Esophagus squamous epithelium (tissue), 5 donors: ENCODE measurements at regions not wholly inside any gene's neighbourhood (a gene's known extent, or its start where the extent isn't known, plus 50 kb on each side); places are given as distances from the start of the nearest gene placed in this dataset.

ENCODE experiments used
- DNase-seq: peaks from one replicate; lab custom pipeline; 2025; lab: John Stamatoyannopoulos, UW
- H3K27ac ChIP-seq, 4 donors: fragments of 200-600 bp; sonication (generic); one replicate each; pipeline ENCODE4 v1.5.1; 2016 to 2019; ENCODE audit warnings: mild to moderate bottlenecking in 1 of 4
- H3K27me3 ChIP-seq, 4 donors: fragments of 200-600 bp; sonication (generic); 1 replicate in 3 of 4; 2 replicates in 1 of 4; pipeline versions ENCODE4 v1.5.1 to v1.6.0; 2017 to 2021; ENCODE audit warnings: antibody characterized with exemption in 1 of 4
- H3K36me3 ChIP-seq, 3 donors: fragments of 200-600 bp; sonication (generic); one replicate each; pipeline ENCODE4 v1.5.1; 2016 to 2019
- H3K4me1 ChIP-seq, 3 donors: fragments of 200-600 bp; sonication (generic); one replicate each; pipeline ENCODE4 v1.5.1; 2017 to 2019
- H3K4me3 ChIP-seq, 4 donors: fragments of 200-600 bp; sonication (generic); 1 replicate in 3 of 4; 2 replicates in 1 of 4; pipeline ENCODE4 v1.5.1; 2016 to 2019; ENCODE audit warnings: mild to moderate bottlenecking in 2 of 4, moderate library complexity in 1 of 4
- H3K9me3 ChIP-seq, 3 donors: fragments of 200-600 bp; sonication (generic); one replicate each; pipeline ENCODE4 v1.5.1; 2016 to 2019
- POLR2A ChIP-seq, 4 donors: fragments of 450-650 bp; IDR thresholded peaks; one replicate each; pipeline ENCODE4 v1.6.1; 2017; ENCODE audit warnings: antibody characterized with exemption in 4 of 4, mild to moderate bottlenecking in 4 of 4, moderate library complexity in 3 of 4
- WGBS, 2 donors: methylation state at CpG; one replicate each; pipeline ENCODE4 v1.1.5; 2018; 5-methylcytosine and 5-hydroxymethylcytosine counted together
- intact Hi-C: fragments of 100-400 bp; cut with DNase I; formaldehyde crosslinking; loops from one replicate; pipeline ENCODE4 v1.15.0; 2022
- TF ChIP-seq, protein P1 (sequence below), 6 experiments: fragments of 450-650 bp in 4 of 6; fragments of 200-600 bp in 2 of 6; sonication (generic) in 2 of 6; IDR thresholded peaks; one replicate each; pipeline ENCODE4 v1.5.1; 2016 to 2019; ENCODE audit warnings: antibody characterized with exemption in 6 of 6, mild to moderate bottlenecking in 4 of 6, moderate library complexity in 4 of 6
- donor health status: DM: yes; HTN: yes; CAD: no.

DNA sequence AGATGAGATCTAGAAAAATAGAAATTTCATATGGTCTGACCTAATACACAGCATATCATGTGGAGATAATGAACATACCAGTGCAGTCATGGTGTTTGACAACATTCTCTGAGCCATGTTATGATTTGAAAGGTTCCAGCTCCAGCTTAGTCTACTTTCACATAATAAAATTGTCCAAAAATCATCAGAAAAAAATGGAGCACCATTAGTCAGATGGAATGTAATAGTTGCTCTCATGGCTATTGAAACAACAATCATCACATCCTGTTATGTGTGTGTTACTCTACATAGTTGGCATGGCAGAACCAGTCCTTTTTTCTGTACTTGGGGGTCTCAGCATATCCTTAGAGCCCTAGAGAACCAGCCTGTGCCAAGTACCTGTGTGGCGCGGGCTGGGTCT, 678.9 kb upstream of the FANCL start:
- Histone ChIP-seq H3K27ac (no peak overlapping the region), H3K4me3 (no peak overlapping the region), H3K27me3 (no peaks in the 10 kb centered on the region), H3K36me3 (no peaks in the 10 kb centered on the region), H3K4me1 (no peaks in the 10 kb centered on the region), H3K9me3 (no peaks in the 10 kb centered on the region)
- WGBS, 2 donors = 100% methylated on average over 2 of the region's 2 CpGs; no CpG with 5 or more reads in 1 of the 2 donors
- no peak for DNase-seq
- intact Hi-C loops = no loop called here
- no peak for TF ChIP-seq POLR2A (IDR thresholded peaks at IDR 0.05)
- TF ChIP-seq, protein P1, sequence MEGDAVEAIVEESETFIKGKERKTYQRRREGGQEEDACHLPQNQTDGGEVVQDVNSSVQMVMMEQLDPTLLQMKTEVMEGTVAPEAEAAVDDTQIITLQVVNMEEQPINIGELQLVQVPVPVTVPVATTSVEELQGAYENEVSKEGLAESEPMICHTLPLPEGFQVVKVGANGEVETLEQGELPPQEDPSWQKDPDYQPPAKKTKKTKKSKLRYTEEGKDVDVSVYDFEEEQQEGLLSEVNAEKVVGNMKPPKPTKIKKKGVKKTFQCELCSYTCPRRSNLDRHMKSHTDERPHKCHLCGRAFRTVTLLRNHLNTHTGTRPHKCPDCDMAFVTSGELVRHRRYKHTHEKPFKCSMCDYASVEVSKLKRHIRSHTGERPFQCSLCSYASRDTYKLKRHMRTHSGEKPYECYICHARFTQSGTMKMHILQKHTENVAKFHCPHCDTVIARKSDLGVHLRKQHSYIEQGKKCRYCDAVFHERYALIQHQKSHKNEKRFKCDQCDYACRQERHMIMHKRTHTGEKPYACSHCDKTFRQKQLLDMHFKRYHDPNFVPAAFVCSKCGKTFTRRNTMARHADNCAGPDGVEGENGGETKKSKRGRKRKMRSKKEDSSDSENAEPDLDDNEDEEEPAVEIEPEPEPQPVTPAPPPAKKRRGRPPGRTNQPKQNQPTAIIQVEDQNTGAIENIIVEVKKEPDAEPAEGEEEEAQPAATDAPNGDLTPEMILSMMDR (IDR thresholded peaks at IDR 0.05) = no peak

DNA sequence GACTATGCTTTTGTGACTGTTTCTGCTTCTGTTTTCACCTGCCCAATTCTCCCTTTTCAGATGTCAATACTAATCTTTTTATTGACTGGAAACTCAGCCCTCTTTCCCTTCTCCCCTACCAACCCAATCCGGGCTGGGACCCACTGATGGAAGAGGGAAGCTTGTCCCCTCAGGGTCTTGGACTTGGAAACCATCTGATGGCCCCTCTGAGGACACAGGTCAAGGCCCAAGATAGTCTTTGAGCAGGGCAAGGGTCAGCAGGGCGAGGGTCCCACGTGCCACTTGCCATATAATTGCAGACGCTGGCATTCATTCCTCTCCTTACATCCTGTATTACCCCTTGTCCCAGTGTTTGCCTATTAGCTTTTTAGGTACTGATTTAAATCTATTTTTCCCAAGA, 678.2 kb upstream of the FANCL start:
- H3K4me1 ChIP-seq = no peaks in the 10 kb centered on the region
- no peaks in the 10 kb centered on the region for H3K36me3 ChIP-seq
- TF ChIP-seq, protein P1 (IDR thresholded peaks at IDR 0.05) = no peak
- no peak for TF ChIP-seq POLR2A (IDR thresholded peaks at IDR 0.05)
- H3K27ac ChIP-seq = no peak overlapping the region
- DNase-seq = no peak
- H3K4me3 ChIP-seq = no peak overlapping the region
- 49 to 74% methylated on average over 3 to 4 of the region's 4 CpGs for WGBS, 2 donors
- no peaks in the 10 kb centered on the region for H3K27me3 ChIP-seq
- H3K9me3 ChIP-seq = no peaks in the 10 kb centered on the region
- intact Hi-C loops = no loop called here

DNA sequence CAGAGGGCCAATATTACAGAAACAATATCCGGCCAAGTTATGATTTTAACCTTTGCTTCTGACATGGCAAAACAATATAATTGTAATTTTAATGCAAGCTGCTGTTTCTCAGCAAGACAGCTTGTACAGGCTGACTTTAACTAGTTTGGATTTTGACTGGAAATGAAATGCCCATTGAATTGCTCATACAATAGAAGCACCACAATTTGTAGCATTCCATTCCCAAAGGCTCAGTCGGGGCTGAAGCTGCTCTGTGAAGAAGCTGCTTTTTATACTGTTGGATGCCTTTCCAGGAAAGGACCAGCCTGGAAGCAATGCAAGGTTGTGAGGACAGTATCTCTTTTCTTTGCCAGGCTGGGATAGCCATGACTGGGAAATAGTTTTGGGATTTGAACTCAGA, 677.0 kb upstream of the FANCL start:
- DNase-seq = no peak
- H3K4me3 ChIP-seq = no peak overlapping the region
- WGBS, 2 donors = 55 to 66% methylated on average over 2 of the region's 2 CpGs
- H3K4me1 ChIP-seq = no peaks in the 10 kb centered on the region
- no peak overlapping the region for H3K27ac ChIP-seq
- H3K27me3 ChIP-seq = no peaks in the 10 kb centered on the region
- TF ChIP-seq, protein P1 (IDR thresholded peaks at IDR 0.05) = no peak
- TF ChIP-seq POLR2A (IDR thresholded peaks at IDR 0.05) = no peak
- H3K9me3 ChIP-seq = no peaks in the 10 kb centered on the region
- intact Hi-C loops = no loop called here
- no peaks in the 10 kb centered on the region for H3K36me3 ChIP-seq

DNA sequence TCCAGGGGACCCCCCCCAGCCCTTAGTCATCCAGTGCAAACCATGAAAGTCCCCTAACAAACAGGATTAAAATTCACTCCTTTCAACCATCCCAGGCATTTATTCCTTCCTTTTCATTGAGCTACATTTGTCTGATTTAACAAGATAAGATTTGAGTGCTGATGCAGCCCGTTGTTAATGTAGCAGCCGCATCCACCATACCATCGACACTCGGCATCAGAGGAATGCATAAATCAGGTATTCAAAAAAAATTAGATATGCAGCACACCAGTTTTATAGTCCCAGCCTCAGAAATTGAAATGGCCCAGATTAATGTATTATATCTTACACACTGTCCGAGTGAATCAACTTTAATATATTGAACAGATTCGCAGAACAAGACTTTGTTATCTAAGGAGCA, 676.5 kb upstream of the FANCL start:
- Histone ChIP-seq H3K27me3 (no peaks in the 10 kb centered on the region), H3K36me3 (no peaks in the 10 kb centered on the region), H3K4me3 (no peak overlapping the region), H3K4me1 (no peaks in the 10 kb centered on the region), H3K9me3 (no peaks in the 10 kb centered on the region), H3K27ac (no peak overlapping the region)
- WGBS, 2 donors = 92 to 93% methylated on average over 6 of the region's 6 CpGs
- no peak for DNase-seq
- intact Hi-C loops = no loop called here
- TF ChIP-seq POLR2A (IDR thresholded peaks at IDR 0.05) = no peak
- TF ChIP-seq, protein P1 (IDR thresholded peaks at IDR 0.05) = no peak

DNA sequence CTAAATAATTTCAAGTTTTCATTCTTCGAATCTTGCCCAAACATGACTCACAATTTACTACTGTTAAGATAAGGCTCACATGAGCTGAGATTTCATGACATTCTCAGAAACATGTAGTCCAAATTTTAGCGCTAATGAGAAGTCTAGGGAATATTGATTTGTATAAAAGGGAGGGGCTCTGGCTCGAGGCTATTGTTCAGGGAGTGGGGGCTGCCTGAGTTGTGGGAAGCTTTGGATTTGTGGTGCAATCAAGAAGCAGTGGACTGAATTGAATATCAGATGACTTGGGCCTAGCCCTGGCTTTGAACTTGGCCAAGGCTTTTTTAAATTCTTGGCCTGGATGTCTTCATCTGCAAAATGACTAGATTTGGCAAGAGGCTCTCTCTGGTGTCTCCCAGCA, 674.9 kb upstream of the FANCL start:
- no peak overlapping the region for H3K27ac ChIP-seq
- intact Hi-C loops = no loop called here
- WGBS, 2 donors = 49 to 52% methylated on average over 3 of the region's 3 CpGs
- no peak overlapping the region for H3K4me3 ChIP-seq
- no peaks in the 10 kb centered on the region for H3K27me3 ChIP-seq
- no peaks in the 10 kb centered on the region for H3K9me3 ChIP-seq
- DNase-seq = no peak
- H3K4me1 ChIP-seq = no peaks in the 10 kb centered on the region
- TF ChIP-seq POLR2A (IDR thresholded peaks at IDR 0.05) = no peak
- TF ChIP-seq, protein P1 (IDR thresholded peaks at IDR 0.05) = no peak
- no peaks in the 10 kb centered on the region for H3K36me3 ChIP-seq
